T-helper 2 cell treated with Interferon-gamma antibody and Interleukin-4, amounts not matched to agents 5 μg/mL and 100 μg/mL, for 36 hours (primary cell): ENCODE measurements at regions not wholly inside any gene's neighbourhood (a gene's known extent, or its start where the extent isn't known, plus 50 kb on each side); places are given as distances from the start of the nearest gene placed in this dataset.
"Not testable (repeated sequence)": the region's sequence is repeated elsewhere in the genome, so short reads cannot be mapped to it uniquely, and the experiment has no call there.

Experiments
- DNase-seq: peaks from one replicate; pipeline ENCODE4 v3.0.0; 2021; ENCODE audit warnings: low spot score
- H3K27ac Mint-ChIP-seq: one replicate; pipeline ENCODE4 v1.8.0; 2021; ENCODE audit warnings: mild to moderate bottlenecking, mixed read lengths
- H3K27me3 Mint-ChIP-seq: one replicate; pipeline ENCODE4 v1.8.0; 2021; ENCODE audit warnings: low read depth, mixed read lengths
- H3K36me3 Mint-ChIP-seq: one replicate; pipeline ENCODE4 v1.8.0; 2021; ENCODE audit warnings: low read depth, mixed read lengths
- H3K4me1 Mint-ChIP-seq: one replicate; pipeline ENCODE4 v1.8.0; 2021; ENCODE audit warnings: low read depth, mixed read lengths
- H3K4me3 Mint-ChIP-seq: one replicate; pipeline ENCODE4 v1.8.0; 2022; ENCODE audit warnings: mild to moderate bottlenecking, moderate library complexity, mixed read lengths
- H3K9me3 Mint-ChIP-seq: one replicate; pipeline ENCODE4 v1.8.0; 2021; ENCODE audit warnings: mixed read lengths

- H3K27me3 Mint-ChIP-seq, DNase-seq, H3K4me1 Mint-ChIP-seq, H3K4me3 Mint-ChIP-seq, H3K36me3 Mint-ChIP-seq: not testable (repeated sequence)
- Mint-ChIP-seq H3K27ac (peak overlapping the region; percentile 27), H3K9me3 (peaks cover 28% of the 10 kb centered on the region)
Observed at GRCh38 chr6:165127743-165128142, 181.7 kb downstream of the C6orf118 start.

GRCh38 chr6:165124681-165125080 is 184.7 kb downstream of the C6orf118 start:
- not testable (repeated sequence) for H3K27ac Mint-ChIP-seq, H3K4me1 Mint-ChIP-seq, DNase-seq, H3K36me3 Mint-ChIP-seq, H3K4me3 Mint-ChIP-seq, H3K27me3 Mint-ChIP-seq
- H3K9me3 Mint-ChIP-seq, result peaks cover 27% of the 10 kb centered on the region

GRCh38 chr6:165119231-165120020 is 190.0 kb downstream of the C6orf118 start:
- no peaks in the 10 kb centered on the region for H3K36me3 Mint-ChIP-seq
- DNase-seq, result no peak
- H3K9me3 Mint-ChIP-seq, result peaks cover 27% of the 10 kb centered on the region
- H3K27ac Mint-ChIP-seq, result no peak overlapping the region
- no peaks in the 10 kb centered on the region for H3K4me1 Mint-ChIP-seq
- no peak overlapping the region for H3K4me3 Mint-ChIP-seq
- no peaks in the 10 kb centered on the region for H3K27me3 Mint-ChIP-seq

- Mint-ChIP-seq H3K27me3 (no peaks in the 10 kb centered on the region), H3K4me1 (no peaks in the 10 kb centered on the region), H3K36me3 (no peaks in the 10 kb centered on the region), H3K9me3 (peaks cover 30% of the 10 kb centered on the region), H3K4me3 (no peak overlapping the region), H3K27ac (no peak overlapping the region)
- DNase-seq, result no peak
Observed at GRCh38 chr6:165118736-165119135, 190.7 kb downstream of the C6orf118 start.

GRCh38 chr6:165117806-165118205 is 191.6 kb downstream of the C6orf118 start:
- peaks cover 31% of the 10 kb centered on the region for H3K9me3 Mint-ChIP-seq
- no peak overlapping the region for H3K27ac Mint-ChIP-seq
- no peaks in the 10 kb centered on the region for H3K4me1 Mint-ChIP-seq
- no peaks in the 10 kb centered on the region for H3K36me3 Mint-ChIP-seq
- DNase-seq, result no peak
- H3K27me3 Mint-ChIP-seq, result no peaks in the 10 kb centered on the region
- H3K4me3 Mint-ChIP-seq, result no peak overlapping the region

- no peak for DNase-seq
- no peaks in the 10 kb centered on the region for H3K36me3 Mint-ChIP-seq
- peaks cover 30% of the 10 kb centered on the region for H3K9me3 Mint-ChIP-seq
- no peaks in the 10 kb centered on the region for H3K4me1 Mint-ChIP-seq
- no peaks in the 10 kb centered on the region for H3K27me3 Mint-ChIP-seq
- H3K4me3 Mint-ChIP-seq, result no peak overlapping the region
- H3K27ac Mint-ChIP-seq, result no peak overlapping the region
Observed at GRCh38 chr6:165117121-165117520, 192.3 kb downstream of the C6orf118 start.

GRCh38 chr6:165110860-165111259 is 198.5 kb downstream of the C6orf118 start:
- Mint-ChIP-seq H3K4me1 (no peaks in the 10 kb centered on the region), H3K9me3 (peaks cover 30% of the 10 kb centered on the region), H3K36me3 (no peaks in the 10 kb centered on the region), H3K4me3 (no peak overlapping the region), H3K27me3 (no peaks in the 10 kb centered on the region), H3K27ac (no peak overlapping the region)
- no peak for DNase-seq

GRCh38 chr6:165109011-165109410 is 200.4 kb downstream of the C6orf118 start:
- no peak overlapping the region for H3K4me3 Mint-ChIP-seq
- H3K9me3 Mint-ChIP-seq, result peaks cover 26% of the 10 kb centered on the region
- H3K27me3 Mint-ChIP-seq, result no peaks in the 10 kb centered on the region
- no peaks in the 10 kb centered on the region for H3K36me3 Mint-ChIP-seq
- H3K27ac Mint-ChIP-seq, result no peak overlapping the region
- no peak for DNase-seq
- no peaks in the 10 kb centered on the region for H3K4me1 Mint-ChIP-seq

- H3K27me3 Mint-ChIP-seq, result no peaks in the 10 kb centered on the region
- H3K4me1 Mint-ChIP-seq, result no peaks in the 10 kb centered on the region
- H3K4me3 Mint-ChIP-seq, result no peak overlapping the region
- DNase-seq, result no peak
- no peaks in the 10 kb centered on the region for H3K36me3 Mint-ChIP-seq
- no peak overlapping the region for H3K27ac Mint-ChIP-seq
- peaks cover 22% of the 10 kb centered on the region for H3K9me3 Mint-ChIP-seq
Observed at GRCh38 chr6:165106261-165106660, 203.1 kb downstream of the C6orf118 start.

- Mint-ChIP-seq H3K36me3 (no peaks in the 10 kb centered on the region), H3K4me1 (no peaks in the 10 kb centered on the region), H3K9me3 (peaks cover 18% of the 10 kb centered on the region), H3K27ac (no peak overlapping the region), H3K27me3 (no peaks in the 10 kb centered on the region), H3K4me3 (no peak overlapping the region)
- no peak for DNase-seq
Observed at GRCh38 chr6:165098165-165098564, 211.2 kb downstream of the C6orf118 start.

GRCh38 chr6:165096868-165097267 is 212.5 kb downstream of the C6orf118 start:
- Mint-ChIP-seq H3K9me3 (peaks cover 19% of the 10 kb centered on the region), H3K4me1 (no peaks in the 10 kb centered on the region), H3K36me3 (no peaks in the 10 kb centered on the region), H3K27me3 (no peaks in the 10 kb centered on the region), H3K27ac (no peak overlapping the region), H3K4me3 (no peak overlapping the region)
- no peak for DNase-seq

- no peaks in the 10 kb centered on the region for H3K36me3 Mint-ChIP-seq
- H3K4me1 Mint-ChIP-seq, result no peaks in the 10 kb centered on the region
- H3K4me3 Mint-ChIP-seq, result no peak overlapping the region
- H3K9me3 Mint-ChIP-seq, result peaks cover 14% of the 10 kb centered on the region
- no peak for DNase-seq
- H3K27me3 Mint-ChIP-seq, result no peaks in the 10 kb centered on the region
- H3K27ac Mint-ChIP-seq, result no peak overlapping the region
Observed at GRCh38 chr6:165096209-165096608, 213.2 kb downstream of the C6orf118 start.

GRCh38 chr6:165092881-165093595 is 216.4 kb downstream of the C6orf118 start:
- Mint-ChIP-seq H3K4me3 (no peak overlapping the region), H3K4me1 (no peaks in the 10 kb centered on the region), H3K9me3 (peaks cover 18% of the 10 kb centered on the region), H3K36me3 (no peaks in the 10 kb centered on the region), H3K27me3 (no peaks in the 10 kb centered on the region), H3K27ac (no peak overlapping the region)
- no peak for DNase-seq

GRCh38 chr6:165091121-165091785 is 218.2 kb downstream of the C6orf118 start:
- H3K4me1 Mint-ChIP-seq, result no peaks in the 10 kb centered on the region
- H3K27ac Mint-ChIP-seq, result no peak overlapping the region
- no peak for DNase-seq
- H3K9me3 Mint-ChIP-seq, result peaks cover 22% of the 10 kb centered on the region
- H3K27me3 Mint-ChIP-seq, result no peaks in the 10 kb centered on the region
- no peak overlapping the region for H3K4me3 Mint-ChIP-seq
- no peaks in the 10 kb centered on the region for H3K36me3 Mint-ChIP-seq
